GM12878 (cell line): ENCODE measurements at regions not wholly inside any gene's neighbourhood (a gene's known extent, or its start where the extent isn't known, plus 50 kb on each side); places are given as distances from the start of the nearest gene placed in this dataset.

Source experiments
- BCL3 ChIP-seq: IDR thresholded peaks from 2 replicates; pipeline ENCODE4 v1.6.1; 2011; ENCODE audit warnings: borderline replicate concordance, low read depth, mild to moderate bottlenecking, moderate library complexity, low read length; ENCODE audit not compliant: insufficient read depth, poor library complexity, severe bottlenecking
- BCLAF1 ChIP-seq: fragments of 450-650 bp; IDR thresholded peaks from 2 replicates; pipeline ENCODE4 v1.6.1; 2017; ENCODE audit warnings: antibody characterized with exemption, mild to moderate bottlenecking, moderate library complexity
- EP300 ChIP-seq, 2 experiments: fragments of 150-350 bp in 1 of 2; IDR thresholded peaks; 2 replicates each; pipeline ENCODE4 v1.6.1; 2011 to 2012; ENCODE audit warnings: low read depth in 2 of 2, low read length in 2 of 2, borderline replicate concordance in 1 of 2, improper control_type of control experiment in 1 of 2, inconsistent platforms in 1 of 2; ENCODE audit not compliant: control insufficient read depth in 1 of 2
- EZH2 ChIP-seq: IDR thresholded peaks from 2 replicates; pipeline ENCODE4 v1.6.1; 2012; ENCODE audit warnings: low read depth, mild to moderate bottlenecking, control low read depth, inconsistent platforms, low read length, borderline replicate concordance; ENCODE audit not compliant: control insufficient read depth
- KDM1A ChIP-seq: fragments of 200-600 bp; sonication (generic); IDR thresholded peaks from 2 replicates; pipeline ENCODE4 v1.6.1; 2016; ENCODE audit warnings: borderline replicate concordance
- TAF1 ChIP-seq: IDR thresholded peaks from 2 replicates; pipeline ENCODE4 v1.6.1; 2011; ENCODE audit warnings: mild to moderate bottlenecking, low read depth, low read length, borderline replicate concordance
- TCF3 ChIP-seq: IDR thresholded peaks from 2 replicates; pipeline ENCODE4 v1.6.1; 2012; ENCODE audit warnings: low read depth, mild to moderate bottlenecking, low read length, borderline replicate concordance; ENCODE audit not compliant: insufficient read depth
- ZZZ3 ChIP-seq: IDR thresholded peaks from 2 replicates; pipeline ENCODE4 v1.6.1; 2011; ENCODE audit warnings: low read depth; ENCODE audit not compliant: control insufficient read depth, insufficient read length
- TF ChIP-seq, protein P1 (sequence below), 3 experiments: IDR thresholded peaks in 2 of 3; conservative IDR thresholded peaks in 1 of 3; 2 replicates each; pipeline ENCODE4 v1.5.1; 2011; ENCODE audit warnings: low read depth in 3 of 3, low read length in 3 of 3, mild to moderate bottlenecking in 3 of 3, control low read depth in 2 of 3, moderate library complexity in 2 of 3, inconsistent platforms in 1 of 3, mixed read lengths in 1 of 3; ENCODE audit not compliant: control insufficient read depth in 2 of 3, insufficient read depth in 1 of 3; ENCODE audit errors: extremely low read depth in 1 of 3
- TF ChIP-seq, protein P2 (sequence below): IDR thresholded peaks from 2 replicates; pipeline ENCODE4 v1.6.1; 2012; ENCODE audit warnings: low read depth, low read length, improper control_type of control experiment

GRCh38 chr22:48415520-48415919, 1412.2 kb downstream of the BRD1 start:
- TF ChIP-seq BCL3, result no peak
- TF ChIP-seq, protein P1, sequence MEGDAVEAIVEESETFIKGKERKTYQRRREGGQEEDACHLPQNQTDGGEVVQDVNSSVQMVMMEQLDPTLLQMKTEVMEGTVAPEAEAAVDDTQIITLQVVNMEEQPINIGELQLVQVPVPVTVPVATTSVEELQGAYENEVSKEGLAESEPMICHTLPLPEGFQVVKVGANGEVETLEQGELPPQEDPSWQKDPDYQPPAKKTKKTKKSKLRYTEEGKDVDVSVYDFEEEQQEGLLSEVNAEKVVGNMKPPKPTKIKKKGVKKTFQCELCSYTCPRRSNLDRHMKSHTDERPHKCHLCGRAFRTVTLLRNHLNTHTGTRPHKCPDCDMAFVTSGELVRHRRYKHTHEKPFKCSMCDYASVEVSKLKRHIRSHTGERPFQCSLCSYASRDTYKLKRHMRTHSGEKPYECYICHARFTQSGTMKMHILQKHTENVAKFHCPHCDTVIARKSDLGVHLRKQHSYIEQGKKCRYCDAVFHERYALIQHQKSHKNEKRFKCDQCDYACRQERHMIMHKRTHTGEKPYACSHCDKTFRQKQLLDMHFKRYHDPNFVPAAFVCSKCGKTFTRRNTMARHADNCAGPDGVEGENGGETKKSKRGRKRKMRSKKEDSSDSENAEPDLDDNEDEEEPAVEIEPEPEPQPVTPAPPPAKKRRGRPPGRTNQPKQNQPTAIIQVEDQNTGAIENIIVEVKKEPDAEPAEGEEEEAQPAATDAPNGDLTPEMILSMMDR (IDR thresholded peaks at IDR 0.05 in 2 of 3, conservative IDR thresholded peaks at IDR 0.05 in 1 of 3; ENCODE audit: control insufficient read depth in 2 of 3, extremely low read depth in 1 of 3, insufficient read depth in 1 of 3, low read depth in 3 of 3, low read length in 3 of 3), result no peak
- TF ChIP-seq, protein P2, sequence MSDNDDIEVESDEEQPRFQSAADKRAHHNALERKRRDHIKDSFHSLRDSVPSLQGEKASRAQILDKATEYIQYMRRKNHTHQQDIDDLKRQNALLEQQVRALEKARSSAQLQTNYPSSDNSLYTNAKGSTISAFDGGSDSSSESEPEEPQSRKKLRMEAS, result no peak
- no peak for TF ChIP-seq EZH2
- no peak for TF ChIP-seq TCF3
- TF ChIP-seq TAF1, result no peak
- no peak for TF ChIP-seq BCLAF1
- TF ChIP-seq KDM1A, result no peak
- no peak for TF ChIP-seq ZZZ3
- TF ChIP-seq EP300 (IDR thresholded peaks at IDR 0.05; ENCODE audit: borderline replicate concordance in 1 of 2, control insufficient read depth in 1 of 2, low read depth in 2 of 2, low read length in 2 of 2), result no peak
